VCaP (cell line): ENCODE measurements at regions not wholly inside any gene's neighbourhood (a gene's known extent, or its start where the extent isn't known, plus 50 kb on each side); places are given as distances from the start of the nearest gene placed in this dataset.

Experiments
- H3K27ac ChIP-seq: fragments of 450-650 bp; 2 replicates; pipeline ENCODE4 v1.5.1; 2017
- CTCF ChIP-seq: fragments of 450-650 bp; conservative IDR thresholded peaks from 2 replicates; pipeline ENCODE4 v1.5.1; 2017; ENCODE audit warnings: mild to moderate bottlenecking, moderate library complexity

- no peak overlapping the region for H3K27ac ChIP-seq
These were observed 82.7 kb upstream of the DUSP22 start for GRCh38 chr6:209432-210103.

GRCh38 chr6:210104-210456 is 82.2 kb upstream of the DUSP22 start:
- TF ChIP-seq CTCF, result no peak
- H3K27ac ChIP-seq, result no peak overlapping the region

More at GRCh38 chr6:209432-210103, 82.7 kb upstream of the DUSP22 start:
- no peak for TF ChIP-seq CTCF

- no peak for TF ChIP-seq CTCF
- no peak overlapping the region for H3K27ac ChIP-seq
These were observed 81.4 kb upstream of the DUSP22 start for GRCh38 chr6:210778-211374.

DNA sequence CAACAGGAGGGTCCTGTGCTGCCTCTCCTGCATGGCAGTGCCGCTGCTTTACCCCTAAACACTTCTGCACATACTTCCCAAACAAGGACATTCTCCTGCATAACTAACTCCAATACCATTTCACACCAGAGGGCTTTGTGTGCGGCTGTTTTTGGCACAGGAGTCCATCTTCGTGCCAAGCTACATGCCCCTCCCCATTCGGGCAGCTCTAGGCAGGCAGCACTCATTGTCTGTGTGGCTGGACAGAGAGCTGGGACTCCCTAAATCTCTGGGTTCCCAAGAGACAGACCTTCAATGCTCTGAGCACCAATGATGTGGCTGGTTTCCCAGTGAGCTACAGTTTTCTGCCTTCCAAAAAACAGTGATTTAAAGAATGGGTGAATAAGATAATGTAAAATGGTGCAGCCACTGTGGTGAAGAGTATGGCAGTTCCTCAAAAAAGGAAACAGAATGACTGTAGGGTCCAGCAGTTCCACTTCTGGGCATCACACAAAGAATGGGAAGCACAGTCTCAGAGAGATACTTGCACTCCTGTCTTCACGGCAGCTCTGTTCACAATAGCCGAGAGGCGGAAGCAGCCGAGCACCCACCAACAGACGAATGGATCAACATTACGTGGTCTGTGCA is 80.3 kb upstream of the DUSP22 start:
- no peak for TF ChIP-seq CTCF
- no peak overlapping the region for H3K27ac ChIP-seq

DNA sequence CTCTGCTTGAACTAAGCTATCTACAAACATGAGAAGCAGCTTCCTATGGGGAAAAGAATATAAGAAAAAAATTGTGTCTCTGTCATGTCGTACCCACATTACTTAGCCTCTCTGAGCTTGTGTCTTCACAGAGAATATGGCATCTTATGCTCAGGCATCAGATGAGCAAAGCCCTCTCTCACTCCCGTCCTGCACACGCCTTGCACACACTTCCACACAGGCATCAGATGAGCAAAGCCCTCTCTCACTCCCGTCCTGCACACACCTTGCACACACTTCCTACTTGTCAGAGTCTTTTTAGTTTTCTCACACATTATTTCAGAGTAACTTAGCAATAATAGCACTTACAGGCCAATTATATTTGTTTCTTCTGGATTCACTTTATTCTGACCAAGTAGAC is 79.0 kb upstream of the DUSP22 start:
- H3K27ac ChIP-seq, result no peak overlapping the region
- no peak for TF ChIP-seq CTCF

- no peak for TF ChIP-seq CTCF
- H3K27ac ChIP-seq, result no peak overlapping the region
These were observed 77.9 kb upstream of the DUSP22 start for GRCh38 chr6:214428-214827.

- H3K27ac ChIP-seq, result no peak overlapping the region
These were observed 76.8 kb upstream of the DUSP22 start for GRCh38 chr6:215335-216034.

More at GRCh38 chr6:215335-216034, 76.8 kb upstream of the DUSP22 start:
- TF ChIP-seq CTCF, result no peak
